Activated CD8-positive, alpha-beta memory T cell treated with anti-CD3 and anti-CD28 coated beads, Interleukin-2, amount 50 U/mL, for 24 hours (primary cell): ENCODE measurements at regions not wholly inside any gene's neighbourhood (a gene's known extent, or its start where the extent isn't known, plus 50 kb on each side); places are given as distances from the start of the nearest gene placed in this dataset.

ENCODE experiments used
- DNase-seq: peaks from one replicate; pipeline ENCODE4 v3.0.0-alpha.2; 2020; ENCODE audit errors: extremely low read depth

- no peak for DNase-seq
Observed at GRCh38 chr15:95957861-95958260, 372.6 kb upstream of the NR2F2 start.

GRCh38 chr15:95958382-95958781, 372.1 kb upstream of the NR2F2 start:
- no peak for DNase-seq

- DNase-seq = no peak
Observed at GRCh38 chr15:95968856-95969255, 361.6 kb upstream of the NR2F2 start.

- no peak for DNase-seq
Observed at GRCh38 chr15:95970326-95970725, 360.2 kb upstream of the NR2F2 start.

GRCh38 chr15:95972041-95972553, 358.4 kb upstream of the NR2F2 start:
- no peak for DNase-seq

- no peak for DNase-seq
Observed at GRCh38 chr15:95972812-95973211, 357.7 kb upstream of the NR2F2 start.

- DNase-seq = no peak
Observed at GRCh38 chr15:95973566-95974256, 356.8 kb upstream of the NR2F2 start.

GRCh38 chr15:95975212-95975611, 355.3 kb upstream of the NR2F2 start:
- no peak for DNase-seq

- DNase-seq = no peak
Observed at GRCh38 chr15:95979286-95979685, 351.2 kb upstream of the NR2F2 start.

- DNase-seq = no peak
Observed at GRCh38 chr15:95981209-95981608, 349.3 kb upstream of the NR2F2 start.

- no peak for DNase-seq
Observed at GRCh38 chr15:95987299-95987698, 343.2 kb upstream of the NR2F2 start.

GRCh38 chr15:95987886-95988573, 342.5 kb upstream of the NR2F2 start:
- DNase-seq = no peak

- DNase-seq = no peak
Observed at GRCh38 chr15:95988574-95988887, 342.0 kb upstream of the NR2F2 start.

GRCh38 chr15:95989392-95989791, 341.1 kb upstream of the NR2F2 start:
- DNase-seq = no peak

- no peak for DNase-seq
Observed at GRCh38 chr15:95990833-95991232, 339.7 kb upstream of the NR2F2 start.

GRCh38 chr15:95994418-95994817, 336.1 kb upstream of the NR2F2 start:
- DNase-seq = no peak

- no peak for DNase-seq
Observed at GRCh38 chr15:95995375-95996168, 334.9 kb upstream of the NR2F2 start.

- DNase-seq = no peak
Observed at GRCh38 chr15:95996494-95996893, 334.0 kb upstream of the NR2F2 start.

- no peak for DNase-seq
Observed at GRCh38 chr15:95998935-95999334, 331.6 kb upstream of the NR2F2 start.

- DNase-seq = no peak
Observed at GRCh38 chr15:96002890-96003859, 327.3 kb upstream of the NR2F2 start.

- no peak for DNase-seq
Observed at GRCh38 chr15:96005906-96006305, 324.6 kb upstream of the NR2F2 start.

- no peak for DNase-seq
Observed at GRCh38 chr15:96011136-96011535, 319.4 kb upstream of the NR2F2 start.
